OCI-LY1 (cell line): ENCODE measurements at regions not wholly inside any gene's neighbourhood (a gene's known extent, or its start where the extent isn't known, plus 50 kb on each side); places are given as distances from the start of the nearest gene placed in this dataset.

Source experiments
- H2AFZ ChIP-seq: fragments of 200-600 bp; sonication (generic), shearing (Covaris generic); 2 replicates; pipeline ENCODE4 v1.6.0; 2014; ENCODE audit warnings: antibody characterized with exemption, mild to moderate bottlenecking, low read length
- H3F3A ChIP-seq: fragments of 200-600 bp; sonication (generic), shearing (Covaris generic); 2 replicates; pipeline ENCODE4 v1.6.0; 2014; ENCODE audit warnings: mild to moderate bottlenecking, antibody characterized with exemption, low read length, moderate library complexity; ENCODE audit not compliant: insufficient read depth
- H3K27ac ChIP-seq: fragments of 200-600 bp; sonication (generic); 2 replicates; pipeline ENCODE4 v1.5.1; 2014; ENCODE audit warnings: low read length, mixed run types, mild to moderate bottlenecking, low read depth; ENCODE audit not compliant: poor library complexity, severe bottlenecking
- H3K27me3 ChIP-seq: fragments of 200-600 bp; sonication (generic); 2 replicates; pipeline ENCODE4 v1.6.0; 2014; ENCODE audit warnings: antibody characterized with exemption, mild to moderate bottlenecking, low read length, moderate library complexity; ENCODE audit not compliant: insufficient read depth
- H3K36me3 ChIP-seq: fragments of 200-600 bp; sonication (generic); 2 replicates; pipeline ENCODE4 v1.6.1; 2014; ENCODE audit warnings: mild to moderate bottlenecking, antibody characterized with exemption, low read length, moderate library complexity, mixed read lengths; ENCODE audit not compliant: insufficient read depth
- H3K4me1 ChIP-seq: fragments of 200-600 bp; sonication (generic); 2 replicates; pipeline ENCODE4 v1.5.1; 2014; ENCODE audit warnings: mild to moderate bottlenecking, low read length, moderate library complexity; ENCODE audit not compliant: insufficient read depth, severe bottlenecking
- H3K4me2 ChIP-seq: fragments of 200-600 bp; sonication (generic), shearing (Covaris generic); 2 replicates; pipeline ENCODE4 v1.6.1; 2014; ENCODE audit warnings: low read length
- H3K4me3 ChIP-seq: fragments of 200-600 bp; sonication (generic); 2 replicates; pipeline ENCODE4 v1.5.1; 2014; ENCODE audit warnings: low read length, low read depth, mild to moderate bottlenecking, mixed read lengths; ENCODE audit not compliant: poor library complexity, severe bottlenecking
- H3K79me2 ChIP-seq: fragments of 200-600 bp; shearing (Covaris generic); 2 replicates; pipeline ENCODE4 v1.6.1; 2016; ENCODE audit warnings: mixed run types, low read length, mixed read lengths; ENCODE audit not compliant: insufficient read depth
- H3K9ac ChIP-seq: fragments of 200-600 bp; sonication (generic), shearing (Covaris generic); 2 replicates; pipeline ENCODE4 v1.6.1; 2014; ENCODE audit warnings: mild to moderate bottlenecking, low read length, mixed read lengths
- H3K9me2 ChIP-seq: fragments of 200-600 bp; sonication (generic), shearing (Covaris generic); 2 replicates; pipeline ENCODE4 v1.6.1; 2014; ENCODE audit warnings: low read depth, mild to moderate bottlenecking, low read length, mixed read lengths
- H3K9me3 ChIP-seq: fragments of 200-600 bp; shearing (Covaris generic); 2 replicates; pipeline ENCODE4 v1.6.1; 2014; ENCODE audit warnings: low read length, mixed read lengths
- H4K20me1 ChIP-seq: fragments of 200-600 bp; sonication (generic), shearing (Covaris generic); 2 replicates; pipeline ENCODE4 v1.6.0; 2016; ENCODE audit warnings: mild to moderate bottlenecking, low read length; ENCODE audit not compliant: insufficient read depth
- CTCF ChIP-seq: fragments of 200-600 bp; sonication (generic), shearing (Covaris generic); IDR thresholded peaks from 2 replicates; pipeline ENCODE4 v1.5.1; 2017; ENCODE audit warnings: mild to moderate bottlenecking, antibody characterized with exemption, low read length, moderate library complexity, mixed read lengths
- EZH2 ChIP-seq: fragments of 200-600 bp; sonication (generic), shearing (Covaris generic); IDR thresholded peaks from 2 replicates; pipeline ENCODE4 v1.8.0; 2017; ENCODE audit warnings: borderline replicate concordance, mixed run types, mild to moderate bottlenecking, antibody characterized with exemption, low read length, moderate library complexity, mixed read lengths

DNA sequence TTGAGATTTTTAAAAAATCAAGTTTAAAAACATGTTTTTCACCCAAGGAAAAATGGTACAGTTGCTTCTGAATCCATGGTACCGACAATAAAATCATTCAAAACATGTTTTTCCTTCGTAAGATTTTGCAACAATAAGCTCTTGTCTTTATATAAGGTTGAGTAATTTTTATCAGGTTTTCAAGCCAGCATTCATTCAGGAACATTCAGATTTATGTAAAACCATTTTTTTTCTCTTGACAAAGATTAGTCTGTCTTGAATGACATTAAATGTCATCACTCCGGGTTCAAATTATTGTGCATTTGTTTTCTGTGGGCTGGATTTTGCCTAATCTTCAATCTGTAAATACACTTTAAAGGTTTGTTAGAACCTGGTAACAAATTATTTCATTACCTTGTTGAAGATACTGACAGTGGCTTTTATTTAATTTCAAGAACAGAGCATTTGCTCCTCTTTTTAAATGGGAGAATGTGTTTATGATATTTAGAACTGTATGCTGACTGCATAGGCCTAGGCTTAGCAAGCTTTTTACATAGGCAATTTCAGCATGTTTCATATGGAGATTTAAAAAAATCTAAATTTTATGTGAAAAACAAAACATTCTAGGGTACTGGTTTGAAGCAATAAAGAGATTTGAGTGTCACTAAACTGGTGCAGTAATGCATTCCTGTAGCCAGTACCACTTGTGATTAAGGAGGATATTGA, 336.4 kb upstream of the HAND2 start:
- H3K9me2 ChIP-seq, result no peaks in the 10 kb centered on the region
- no peak overlapping the region for H2AFZ ChIP-seq
- TF ChIP-seq CTCF (no peak), EZH2 (no peak)
- H3K27ac ChIP-seq, result no peak overlapping the region
- H3K4me2 ChIP-seq, result no peak overlapping the region
- no peaks in the 10 kb centered on the region for H3F3A ChIP-seq
- H4K20me1 ChIP-seq, result no peaks in the 10 kb centered on the region
- H3K36me3 ChIP-seq, result no peaks in the 10 kb centered on the region
- no peaks in the 10 kb centered on the region for H3K27me3 ChIP-seq
- H3K9me3 ChIP-seq, result no peaks in the 10 kb centered on the region
- H3K4me1 ChIP-seq, result no peaks in the 10 kb centered on the region
- no peak overlapping the region for H3K9ac ChIP-seq
- H3K79me2 ChIP-seq, result no peaks in the 10 kb centered on the region
- H3K4me3 ChIP-seq, result no peak overlapping the region

DNA sequence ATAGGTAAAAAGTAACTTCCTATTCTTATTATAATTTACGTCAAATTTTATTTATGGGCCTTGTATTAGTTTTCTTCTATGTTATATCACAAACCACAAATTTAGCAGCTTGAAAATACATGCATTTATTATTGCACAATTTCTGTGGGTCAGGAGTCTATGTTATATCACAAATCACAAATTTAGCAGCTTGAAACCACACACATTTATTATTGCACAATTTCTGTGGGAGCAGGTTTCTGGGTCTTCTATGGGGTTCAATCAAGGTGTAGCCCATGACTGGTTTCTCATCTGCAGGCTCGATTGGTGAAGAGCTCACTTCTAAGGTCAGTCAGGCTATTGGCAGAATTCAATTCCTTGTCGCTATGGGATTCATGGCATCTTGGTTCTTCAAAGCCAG, 332.7 kb upstream of the HAND2 start:
- no peaks in the 10 kb centered on the region for H3F3A ChIP-seq
- no peaks in the 10 kb centered on the region for H4K20me1 ChIP-seq
- H3K4me1 ChIP-seq, result no peaks in the 10 kb centered on the region
- no peak overlapping the region for H3K9ac ChIP-seq
- no peak overlapping the region for H3K4me3 ChIP-seq
- no peak overlapping the region for H3K27ac ChIP-seq
- H3K9me3 ChIP-seq, result no peaks in the 10 kb centered on the region
- H3K27me3 ChIP-seq, result no peaks in the 10 kb centered on the region
- H2AFZ ChIP-seq, result no peak overlapping the region
- no peaks in the 10 kb centered on the region for H3K79me2 ChIP-seq
- H3K36me3 ChIP-seq, result no peaks in the 10 kb centered on the region
- TF ChIP-seq CTCF, result no peak
- no peak for TF ChIP-seq EZH2
- H3K4me2 ChIP-seq, result no peak overlapping the region
- no peaks in the 10 kb centered on the region for H3K9me2 ChIP-seq

GRCh38 chr4:173860094-173860493, 330.1 kb upstream of the HAND2 start:
- Histone ChIP-seq H3K79me2 (no peaks in the 10 kb centered on the region), H3K4me1 (no peaks in the 10 kb centered on the region), H3K27me3 (no peaks in the 10 kb centered on the region), H2AFZ (no peak overlapping the region), H3K9ac (no peak overlapping the region), H3K9me3 (no peaks in the 10 kb centered on the region), H3K4me2 (no peak overlapping the region), H4K20me1 (no peaks in the 10 kb centered on the region), H3K36me3 (no peaks in the 10 kb centered on the region), H3F3A (no peaks in the 10 kb centered on the region), H3K27ac (no peak overlapping the region), H3K9me2 (no peaks in the 10 kb centered on the region), H3K4me3 (no peak overlapping the region)
- TF ChIP-seq EZH2 (no peak), CTCF (no peak)
